ENCODE measurements at regions not wholly inside any gene's neighbourhood (a gene's known extent, or its start where the extent isn't known, plus 50 kb on each side); places are given as distances from the start of the nearest gene placed in this dataset.
A peak's percentile ranks its signal among the peaks of the same experiment; 100 is the strongest.
"Not testable (repeated sequence)": the region's sequence is repeated elsewhere in the genome, so short reads cannot be mapped to it uniquely, and the experiment has no call there.

DNA sequence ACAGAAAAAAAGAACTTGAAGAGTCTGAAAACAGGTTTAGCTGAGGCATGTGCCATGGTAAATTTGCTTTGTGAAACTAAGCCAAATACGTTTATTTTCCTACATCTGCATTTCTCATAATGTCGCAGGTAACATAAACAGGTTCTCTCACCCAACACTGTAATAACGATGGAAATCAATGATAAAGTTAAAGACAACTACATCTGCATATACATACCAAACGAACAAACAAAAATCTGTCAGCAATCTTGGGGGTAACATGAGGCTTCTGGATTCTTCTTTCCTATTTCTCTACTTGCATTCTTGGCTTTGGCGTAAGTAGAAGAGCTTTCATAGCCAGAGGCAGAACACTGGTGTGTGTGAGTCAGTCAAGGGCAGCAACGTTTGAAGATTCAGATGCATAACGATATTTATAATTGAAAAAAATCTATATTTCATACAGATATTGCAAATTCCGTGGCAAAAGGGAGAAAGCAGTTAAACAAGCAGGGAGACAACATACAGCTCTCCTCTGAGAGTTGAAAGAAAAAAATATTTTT lies 195.1 kb downstream of the EDN1 start:
- POLR2A ChIA-PET: no interaction called here
- H3K27ac Mint-ChIP-seq: no peak overlapping the region
- H3K4me3 Mint-ChIP-seq: no peak overlapping the region
- no peaks in the 10 kb centered on the region for H3K9me3 Mint-ChIP-seq
- H3K27me3 Mint-ChIP-seq: peaks cover 10% of the 10 kb centered on the region
- no peak for DNase-seq
- intact Hi-C loops (cut with micrococcal nuclease): no loop called here
- peaks cover 8% of the 10 kb centered on the region for H3K4me1 Mint-ChIP-seq (ENCODE audit: low read depth)
- H3K36me3 Mint-ChIP-seq: no peaks in the 10 kb centered on the region
- CTCF ChIA-PET: interaction anchor here (1.2 kb wide), 1 partner anchor 20 kb away, joined by 3 read pairs; no protein-coding TSS in a partner anchor

DNA sequence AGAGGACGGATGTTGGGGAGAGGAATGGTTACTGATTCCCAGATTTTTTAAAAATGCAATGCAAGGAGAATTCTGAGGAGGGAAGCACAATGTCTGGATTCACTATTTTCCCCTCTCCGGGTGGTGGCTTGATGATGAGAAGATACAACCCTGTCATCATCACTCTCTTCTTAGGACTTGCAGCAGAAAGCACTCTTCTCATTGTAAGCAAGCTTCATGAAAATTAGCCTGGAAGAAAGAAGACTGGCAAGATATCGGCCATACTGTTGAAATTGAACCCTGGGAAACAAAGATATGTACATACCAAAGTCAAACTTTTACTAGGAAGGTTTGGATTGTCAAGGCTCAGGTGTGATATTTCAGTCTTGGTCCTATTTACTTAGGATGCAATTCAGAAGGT lies 195.7 kb downstream of the EDN1 start:
- ChIA-PET CTCF (no interaction called here), POLR2A (no interaction called here)
- Mint-ChIP-seq H3K4me1 (ENCODE audit: low read depth) (peaks cover 11% of the 10 kb centered on the region), H3K4me3 (no peak overlapping the region), H3K36me3 (no peaks in the 10 kb centered on the region), H3K27me3 (peaks cover 10% of the 10 kb centered on the region), H3K27ac (no peak overlapping the region), H3K9me3 (no peaks in the 10 kb centered on the region)
- intact Hi-C loops (cut with micrococcal nuclease): no loop called here
- no peak for DNase-seq

- ChIA-PET CTCF (no interaction called here), POLR2A (interaction anchor here (0.6 kb wide), 1 partner anchor 125 kb away, joined by 3 read pairs; no protein-coding TSS in a partner anchor)
- peaks cover 10% of the 10 kb centered on the region for H3K4me1 Mint-ChIP-seq (ENCODE audit: low read depth)
- H3K4me3 Mint-ChIP-seq: no peak overlapping the region
- peaks cover 16% of the 10 kb centered on the region for H3K27me3 Mint-ChIP-seq
- H3K9me3 Mint-ChIP-seq: no peaks in the 10 kb centered on the region
- DNase-seq: no peak
- H3K36me3 Mint-ChIP-seq: no peaks in the 10 kb centered on the region
- intact Hi-C loops (cut with micrococcal nuclease): no loop called here
- H3K27ac Mint-ChIP-seq: no peak overlapping the region
Measured at GRCh38 chr6:12490351-12490903, 200.3 kb downstream of the EDN1 start.

- intact Hi-C loops (cut with micrococcal nuclease): no loop called here
- no peak overlapping the region for H3K27ac Mint-ChIP-seq
- no peak overlapping the region for H3K4me3 Mint-ChIP-seq
- CTCF ChIA-PET: no interaction called here
- POLR2A ChIA-PET: no interaction called here
- DNase-seq: peak; percentile 28
- H3K27me3 Mint-ChIP-seq: peaks cover 18% of the 10 kb centered on the region
- H3K36me3 Mint-ChIP-seq: no peaks in the 10 kb centered on the region
- no peaks in the 10 kb centered on the region for H3K9me3 Mint-ChIP-seq
- H3K4me1 Mint-ChIP-seq (ENCODE audit: low read depth): peaks cover 10% of the 10 kb centered on the region
Measured at GRCh38 chr6:12490904-12491571, 200.9 kb downstream of the EDN1 start.

GRCh38 chr6:12492929-12493328 lies 202.8 kb downstream of the EDN1 start:
- CTCF ChIA-PET; intact Hi-C loops (cut with micrococcal nuclease); H3K9me3 Mint-ChIP-seq; POLR2A ChIA-PET; H3K27ac Mint-ChIP-seq; DNase-seq; H3K4me3 Mint-ChIP-seq; H3K36me3 Mint-ChIP-seq: not testable (repeated sequence)
- H3K4me1 Mint-ChIP-seq (ENCODE audit: low read depth): peaks cover 10% of the 10 kb centered on the region
- H3K27me3 Mint-ChIP-seq: peaks cover 14% of the 10 kb centered on the region

- intact Hi-C loops (cut with micrococcal nuclease): no loop called here
- no peak for DNase-seq
- POLR2A ChIA-PET: no interaction called here
- H3K9me3 Mint-ChIP-seq: no peaks in the 10 kb centered on the region
- CTCF ChIA-PET: no interaction called here
- H3K27me3 Mint-ChIP-seq: peaks cover 13% of the 10 kb centered on the region
- no peaks in the 10 kb centered on the region for H3K36me3 Mint-ChIP-seq
- no peak overlapping the region for H3K27ac Mint-ChIP-seq
- peaks cover 10% of the 10 kb centered on the region for H3K4me1 Mint-ChIP-seq (ENCODE audit: low read depth)
- H3K4me3 Mint-ChIP-seq: no peak overlapping the region
Measured at GRCh38 chr6:12493446-12493845, 203.3 kb downstream of the EDN1 start.

GRCh38 chr6:12494161-12494560 lies 204.0 kb downstream of the EDN1 start:
- H3K27me3 Mint-ChIP-seq: peaks cover 13% of the 10 kb centered on the region
- POLR2A ChIA-PET: no interaction called here
- H3K36me3 Mint-ChIP-seq: no peaks in the 10 kb centered on the region
- H3K4me3 Mint-ChIP-seq: no peak overlapping the region
- intact Hi-C loops (cut with micrococcal nuclease): no loop called here
- no peak for DNase-seq
- H3K4me1 Mint-ChIP-seq (ENCODE audit: low read depth): peaks cover 10% of the 10 kb centered on the region
- H3K9me3 Mint-ChIP-seq: no peaks in the 10 kb centered on the region
- no peak overlapping the region for H3K27ac Mint-ChIP-seq
- CTCF ChIA-PET: no interaction called here

DNA sequence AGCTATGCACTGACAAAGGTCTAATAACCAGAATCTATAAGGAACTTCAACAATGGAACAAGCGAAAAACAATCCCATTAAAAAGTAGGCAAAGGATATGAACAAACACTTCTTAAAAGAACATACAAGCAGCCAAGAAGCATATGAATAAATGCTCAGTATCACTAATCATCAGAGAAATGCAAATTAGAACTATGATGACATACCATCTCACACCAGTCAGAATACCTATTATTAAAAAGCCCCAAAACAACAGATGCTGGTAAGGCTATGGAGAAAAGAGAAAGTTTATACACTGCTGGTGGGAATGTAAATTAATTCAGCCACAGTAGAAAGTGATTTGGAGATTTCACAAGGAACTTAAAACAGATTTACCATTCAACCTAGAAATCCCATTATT lies 211.8 kb downstream of the EDN1 start:
- Mint-ChIP-seq H3K36me3 (no peaks in the 10 kb centered on the region), H3K4me3 (no peak overlapping the region), H3K4me1 (ENCODE audit: low read depth) (no peaks in the 10 kb centered on the region), H3K27ac (no peak overlapping the region), H3K27me3 (no peaks in the 10 kb centered on the region), H3K9me3 (no peaks in the 10 kb centered on the region)
- ChIA-PET CTCF (no interaction called here), POLR2A (no interaction called here)
- no peak for DNase-seq
- intact Hi-C loops (cut with micrococcal nuclease): no loop called here

GRCh38 chr6:12504325-12504966 lies 212.1 kb upstream of the PHACTR1 start:
- no peaks in the 10 kb centered on the region for H3K9me3 Mint-ChIP-seq
- H3K4me1 Mint-ChIP-seq (ENCODE audit: low read depth): no peaks in the 10 kb centered on the region
- DNase-seq: no peak
- H3K4me3 Mint-ChIP-seq: no peak overlapping the region
- no peak overlapping the region for H3K27ac Mint-ChIP-seq
- H3K36me3 Mint-ChIP-seq: no peaks in the 10 kb centered on the region
- H3K27me3 Mint-ChIP-seq: peaks cover 4% of the 10 kb centered on the region
- ChIA-PET POLR2A (no interaction called here), CTCF (interaction anchor here (0.7 to 1.9 kb wide), 8 partner anchors 12 to 919 kb away, joined by 3 to 8 read pairs (median 4); partner anchors contain the start of gene EDN1)
- intact Hi-C loops (cut with micrococcal nuclease): no loop called here

- POLR2A ChIA-PET: no interaction called here
- Mint-ChIP-seq H3K4me1 (ENCODE audit: low read depth) (no peaks in the 10 kb centered on the region), H3K27me3 (peaks cover 4% of the 10 kb centered on the region), H3K27ac (no peak overlapping the region), H3K9me3 (no peaks in the 10 kb centered on the region), H3K4me3 (no peak overlapping the region), H3K36me3 (no peaks in the 10 kb centered on the region)
- no peak for DNase-seq
- intact Hi-C loops (cut with micrococcal nuclease): no loop called here
- CTCF ChIA-PET: interaction anchor here (0.8 to 1.9 kb wide), 2 partner anchors 21 to 215 kb away, joined by 3 to 7 read pairs; partner anchors contain the start of gene EDN1
Measured at GRCh38 chr6:12505486-12505885, 211.1 kb upstream of the PHACTR1 start.

DNA sequence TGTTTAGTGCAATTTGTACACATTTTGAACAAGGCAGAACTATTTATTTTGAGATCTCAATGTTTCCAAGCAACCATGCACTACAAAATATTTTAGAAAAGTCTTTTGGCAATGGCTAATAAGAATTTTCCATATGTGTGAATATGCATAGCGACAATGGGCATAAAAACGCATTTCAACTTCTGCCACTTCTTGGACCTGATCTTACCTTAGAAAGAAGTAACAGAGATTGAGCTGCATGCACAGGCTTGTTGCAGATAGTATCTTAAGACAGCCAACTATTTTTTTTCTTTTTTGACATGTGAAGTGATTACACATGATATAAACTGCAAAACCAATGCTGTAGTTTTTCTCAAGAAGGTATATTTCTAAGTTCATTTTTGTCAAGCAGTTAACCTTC lies 210.4 kb upstream of the PHACTR1 start:
- Mint-ChIP-seq H3K4me3 (no peak overlapping the region), H3K27me3 (peaks cover 4% of the 10 kb centered on the region), H3K4me1 (ENCODE audit: low read depth) (no peaks in the 10 kb centered on the region), H3K27ac (no peak overlapping the region), H3K9me3 (no peaks in the 10 kb centered on the region), H3K36me3 (no peaks in the 10 kb centered on the region)
- ChIA-PET CTCF (no interaction called here), POLR2A (no interaction called here)
- no peak for DNase-seq
- intact Hi-C loops (cut with micrococcal nuclease): no loop called here

- ChIA-PET CTCF (interaction anchor here (0.6 kb wide), 1 partner anchor 806 kb away, joined by 3 read pairs; no protein-coding TSS in a partner anchor), POLR2A (no interaction called here)
- Mint-ChIP-seq H3K4me3 (no peak overlapping the region), H3K36me3 (no peaks in the 10 kb centered on the region), H3K4me1 (ENCODE audit: low read depth) (no peaks in the 10 kb centered on the region), H3K27me3 (peaks cover 6% of the 10 kb centered on the region), H3K9me3 (no peaks in the 10 kb centered on the region), H3K27ac (no peak overlapping the region)
- DNase-seq: no peak
- intact Hi-C loops (cut with micrococcal nuclease): no loop called here
Measured at GRCh38 chr6:12507636-12508035, 208.9 kb upstream of the PHACTR1 start.

GRCh38 chr6:12508553-12508952 lies 208.0 kb upstream of the PHACTR1 start:
- POLR2A ChIA-PET: no interaction called here
- no peak overlapping the region for H3K27ac Mint-ChIP-seq
- H3K4me1 Mint-ChIP-seq (ENCODE audit: low read depth): no peaks in the 10 kb centered on the region
- H3K27me3 Mint-ChIP-seq: peaks cover 6% of the 10 kb centered on the region
- no peak overlapping the region for H3K4me3 Mint-ChIP-seq
- no peaks in the 10 kb centered on the region for H3K36me3 Mint-ChIP-seq
- intact Hi-C loops (cut with micrococcal nuclease): no loop called here
- CTCF ChIA-PET: no interaction called here
- H3K9me3 Mint-ChIP-seq: no peaks in the 10 kb centered on the region
- DNase-seq: no peak
